Smooth muscle cell (in vitro differentiated cells): ENCODE measurements at regions not wholly inside any gene's neighbourhood (a gene's known extent, or its start where the extent isn't known, plus 50 kb on each side); places are given as distances from the start of the nearest gene placed in this dataset.

Experiments
- DNase-seq: peaks from one replicate; lab custom pipeline; 2025; ENCODE audit not compliant: unreplicated experiment; lab: John Stamatoyannopoulos, UW
- H2AFZ ChIP-seq: fragments of 200-600 bp; sonication (generic); 2 replicates; pipeline ENCODE4 v1.6.0; 2016; ENCODE audit warnings: antibody characterized with exemption, low read depth, mild to moderate bottlenecking
- H3F3A ChIP-seq: fragments of 200-600 bp; sonication (generic); 2 replicates; pipeline ENCODE4 v1.6.0; 2017; ENCODE audit warnings: antibody characterized with exemption, low read depth
- H3K27ac ChIP-seq: fragments of 200-600 bp; sonication (generic); 2 replicates; pipeline ENCODE4 v1.5.1; 2016; ENCODE audit warnings: low read depth, mild to moderate bottlenecking
- H3K27me3 ChIP-seq: fragments of 200-600 bp; sonication (generic); 2 replicates; pipeline ENCODE4 v1.6.1; 2016; ENCODE audit warnings: low read depth, mild to moderate bottlenecking
- H3K36me3 ChIP-seq: fragments of 200-600 bp; sonication (generic); 2 replicates; pipeline ENCODE4 v1.5.1; 2016; ENCODE audit warnings: low read depth
- H3K4me1 ChIP-seq: fragments of 200-600 bp; sonication (generic); 2 replicates; pipeline ENCODE4 v1.5.1; 2016; ENCODE audit warnings: low read depth
- H3K4me2 ChIP-seq: fragments of 200-600 bp; sonication (generic); 2 replicates; pipeline ENCODE4 v1.6.0; 2016; ENCODE audit warnings: mild to moderate bottlenecking
- H3K4me3 ChIP-seq: fragments of 200-600 bp; sonication (generic); 2 replicates; pipeline ENCODE4 v1.5.1; 2016; ENCODE audit warnings: mild to moderate bottlenecking
- H3K79me2 ChIP-seq: fragments of 200-600 bp; sonication (generic); 2 replicates; pipeline ENCODE4 v1.6.0; 2016; ENCODE audit warnings: low read depth, mild to moderate bottlenecking
- H3K9ac ChIP-seq: fragments of 200-600 bp; sonication (generic); 2 replicates; pipeline ENCODE4 v1.6.0; 2016; ENCODE audit warnings: low read depth
- H3K9me3 ChIP-seq: fragments of 200-600 bp; sonication (generic); replicated peaks from 2 replicates; pipeline ENCODE4 v1.5.1; 2016; ENCODE audit warnings: low read depth
- H4K20me1 ChIP-seq: fragments of 200-600 bp; sonication (generic); 2 replicates; pipeline ENCODE4 v1.6.0; 2016; ENCODE audit warnings: low read depth
- CTCF ChIP-seq: fragments of 200-600 bp; sonication (generic); IDR thresholded peaks from 2 replicates; pipeline ENCODE4 v1.5.1; 2017; ENCODE audit warnings: borderline replicate concordance, mild to moderate bottlenecking, antibody characterized with exemption; ENCODE audit not compliant: insufficient read depth, poor library complexity, severe bottlenecking
- WGBS: methylation state at CpG from one replicate; pipeline ENCODE4 v1.1.7; 2016; ENCODE audit warnings: low lambda C conversion rate; 5-methylcytosine and 5-hydroxymethylcytosine counted together

- no peaks in the 10 kb centered on the region for H3K9me3 ChIP-seq
- H2AFZ ChIP-seq, result no peak overlapping the region
- no peak for TF ChIP-seq CTCF
- DNase-seq, result no peak
- no peak overlapping the region for H3K4me2 ChIP-seq
- peaks cover 67% of the 10 kb centered on the region for H3K4me1 ChIP-seq
- H3K27me3 ChIP-seq, result no peaks in the 10 kb centered on the region
- H3K4me3 ChIP-seq, result no peak overlapping the region
- H3K27ac ChIP-seq, result no peak overlapping the region
- H3K79me2 ChIP-seq, result no peaks in the 10 kb centered on the region
- peaks cover 10% of the 10 kb centered on the region for H3F3A ChIP-seq
- H3K36me3 ChIP-seq, result no peaks in the 10 kb centered on the region
- H4K20me1 ChIP-seq, result no peaks in the 10 kb centered on the region
- H3K9ac ChIP-seq, result no peak overlapping the region
- WGBS, result 87% methylated on average over 2 of the region's 2 CpGs
These were observed 170.3 kb upstream of the ATP2B1 start for GRCh38 chr12:89878950-89879349.

- Histone ChIP-seq H3K79me2 (no peaks in the 10 kb centered on the region), H3K27me3 (no peaks in the 10 kb centered on the region), H4K20me1 (no peaks in the 10 kb centered on the region), H3F3A (peaks cover 8% of the 10 kb centered on the region), H3K36me3 (no peaks in the 10 kb centered on the region), H3K4me2 (no peak overlapping the region), H3K4me1 (peaks cover 67% of the 10 kb centered on the region), H3K9ac (no peak overlapping the region), H3K9me3 (no peaks in the 10 kb centered on the region), H2AFZ (no peak overlapping the region), H3K4me3 (no peak overlapping the region), H3K27ac (no peak overlapping the region)
- WGBS, result 91% methylated on average over 6 of the region's 6 CpGs
- no peak for TF ChIP-seq CTCF
- no peak for DNase-seq
These were observed 169.7 kb upstream of the ATP2B1 start for GRCh38 chr12:89878327-89878726.

- H3K79me2 ChIP-seq, result no peaks in the 10 kb centered on the region
- peaks cover 61% of the 10 kb centered on the region for H3K4me1 ChIP-seq
- no peaks in the 10 kb centered on the region for H4K20me1 ChIP-seq
- no peaks in the 10 kb centered on the region for H3K27me3 ChIP-seq
- no peak overlapping the region for H3K4me3 ChIP-seq
- peak overlapping the region; percentile 6 for H3K4me2 ChIP-seq
- H3F3A ChIP-seq, result peaks cover 6% of the 10 kb centered on the region
- H2AFZ ChIP-seq, result no peak overlapping the region
- no peak for DNase-seq
- WGBS, result 63% methylated on average over 3 of the region's 3 CpGs
- H3K27ac ChIP-seq, result no peak overlapping the region
- TF ChIP-seq CTCF, result no peak
- H3K9ac ChIP-seq, result no peak overlapping the region
- no peaks in the 10 kb centered on the region for H3K9me3 ChIP-seq
- H3K36me3 ChIP-seq, result no peaks in the 10 kb centered on the region
These were observed 169.0 kb upstream of the ATP2B1 start for GRCh38 chr12:89877671-89878070.

DNA sequence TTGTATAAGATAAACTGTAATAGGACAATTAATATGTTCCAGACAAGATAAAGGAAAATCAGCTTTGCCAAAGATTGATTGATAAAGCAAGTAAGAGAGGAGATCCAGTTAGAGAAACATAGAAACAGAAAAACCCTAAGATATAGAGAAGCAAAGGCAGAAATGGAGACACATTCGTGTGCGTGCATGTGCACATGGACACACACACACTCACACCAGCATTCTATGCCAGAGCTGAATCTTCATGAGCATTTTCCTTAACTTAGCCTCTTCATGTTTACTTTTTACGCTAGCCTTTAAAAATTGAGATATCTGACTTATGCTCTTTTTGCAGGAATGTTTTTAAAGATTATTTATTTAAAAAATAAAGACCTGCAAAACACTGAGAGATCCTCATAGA is 168.5 kb upstream of the ATP2B1 start:
- DNase-seq, result no peak
- Histone ChIP-seq H3K27ac (no peak overlapping the region), H3K79me2 (no peaks in the 10 kb centered on the region), H3K9ac (no peak overlapping the region), H3K4me1 (peaks cover 56% of the 10 kb centered on the region), H3K36me3 (no peaks in the 10 kb centered on the region), H4K20me1 (no peaks in the 10 kb centered on the region), H3F3A (peaks cover 6% of the 10 kb centered on the region), H3K27me3 (no peaks in the 10 kb centered on the region), H3K9me3 (no peaks in the 10 kb centered on the region), H2AFZ (no peak overlapping the region), H3K4me2 (no peak overlapping the region), H3K4me3 (no peak overlapping the region)
- 90% methylated on average over 3 of the region's 3 CpGs for WGBS
- TF ChIP-seq CTCF, result no peak
